ENCODE measurements at regions not wholly inside any gene's neighbourhood (a gene's known extent, or its start where the extent isn't known, plus 50 kb on each side); places are given as distances from the start of the nearest gene placed in this dataset.

- ATAC-seq: no peak
Observed at GRCh38 chr6:227074-227782, 65.1 kb upstream of the DUSP22 start.

DNA sequence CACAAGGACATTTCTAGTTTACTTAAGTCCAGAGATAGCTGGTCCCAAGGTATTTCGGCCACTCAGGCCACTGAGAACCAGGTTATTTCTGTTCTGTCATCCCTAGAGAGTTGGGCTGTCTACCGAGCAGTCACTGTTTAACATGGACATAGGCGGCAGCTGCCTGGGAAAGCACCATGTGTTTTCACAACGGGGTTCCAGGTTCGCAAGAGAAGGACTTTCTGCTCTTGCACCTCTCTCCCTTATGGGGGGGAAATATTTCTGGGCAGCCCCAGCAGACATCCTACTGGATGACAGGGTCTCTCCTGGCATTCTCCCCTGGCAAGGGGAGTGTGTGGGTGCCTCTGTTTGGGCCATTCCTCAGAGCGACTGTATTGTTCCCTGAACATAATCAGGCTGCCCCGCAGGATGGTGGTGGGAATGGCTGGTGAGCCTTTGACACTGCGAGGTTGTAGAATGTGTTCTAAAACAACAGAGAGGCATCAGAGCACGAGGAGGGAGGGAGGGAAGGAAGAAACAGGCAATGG is 64.4 kb upstream of the DUSP22 start:
- no peak for ATAC-seq

GRCh38 chr6:228881-229651 is 63.2 kb upstream of the DUSP22 start:
- ATAC-seq: no peak

GRCh38 chr6:231779-232178 is 60.5 kb upstream of the DUSP22 start:
- ATAC-seq: no peak

DNA sequence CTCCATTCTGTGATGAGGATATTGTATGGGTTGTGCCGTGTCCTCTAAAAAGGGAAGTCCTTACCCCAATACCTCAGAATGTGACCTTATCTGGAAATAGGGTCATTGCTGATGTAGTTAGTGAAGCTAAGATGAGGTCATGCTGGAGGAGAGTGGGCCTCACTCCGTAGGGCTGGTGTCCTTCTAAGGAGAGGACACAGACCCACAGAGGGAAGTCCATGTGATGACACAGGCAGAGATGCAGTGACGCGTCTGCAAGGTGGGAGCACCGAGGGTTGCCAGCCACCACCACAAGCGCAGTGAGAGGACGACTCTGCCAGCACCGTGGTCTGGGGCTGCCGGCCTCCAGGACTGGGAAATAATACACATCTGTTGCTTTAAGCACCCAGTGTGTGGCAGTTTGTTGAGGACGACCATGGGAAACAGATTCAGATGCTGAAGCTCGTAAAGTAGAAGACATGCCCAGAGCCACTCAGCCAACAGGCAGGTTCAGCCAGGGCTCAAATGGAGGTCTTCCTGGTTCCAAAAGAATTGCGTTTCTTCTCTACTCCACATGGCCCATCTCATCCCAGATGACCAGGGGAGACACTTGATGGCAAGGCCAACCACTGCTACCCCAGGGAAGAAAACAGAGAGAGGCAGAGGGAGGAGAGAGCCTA is 59.2 kb upstream of the DUSP22 start:
- ATAC-seq: no peak

DNA sequence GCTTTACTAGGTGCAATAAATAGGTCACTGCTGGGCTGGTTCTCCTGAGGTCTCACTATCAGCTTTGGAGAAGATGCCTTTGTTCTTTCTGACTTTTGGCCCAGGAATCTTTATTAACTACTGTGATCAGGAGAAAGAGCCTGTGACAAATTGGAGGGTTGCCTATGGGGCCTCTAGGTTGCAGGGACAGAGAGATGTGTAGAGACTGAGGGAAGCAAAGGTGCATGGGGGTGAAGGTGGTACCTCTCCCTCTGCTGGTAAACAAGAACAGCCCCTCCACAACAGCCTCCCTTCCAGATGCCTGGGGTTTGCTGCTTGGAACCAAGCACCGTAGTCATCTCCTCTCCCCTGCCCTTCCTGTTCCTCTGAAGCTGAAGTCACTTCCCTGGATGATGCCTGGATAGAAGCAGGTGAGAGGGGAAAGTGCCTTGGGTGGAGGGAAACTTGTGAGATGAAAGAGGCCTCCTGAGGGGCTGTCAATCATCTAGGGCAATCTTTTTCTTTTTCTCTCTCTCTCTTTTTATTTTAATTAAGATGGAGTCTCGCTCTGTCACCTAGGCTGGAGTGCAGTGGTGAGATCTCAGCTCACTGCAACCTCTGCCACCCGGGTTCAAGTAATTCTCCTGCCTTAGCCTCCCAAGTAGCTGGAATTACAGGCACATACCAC is 57.4 kb upstream of the DUSP22 start:
- no peak for ATAC-seq

DNA sequence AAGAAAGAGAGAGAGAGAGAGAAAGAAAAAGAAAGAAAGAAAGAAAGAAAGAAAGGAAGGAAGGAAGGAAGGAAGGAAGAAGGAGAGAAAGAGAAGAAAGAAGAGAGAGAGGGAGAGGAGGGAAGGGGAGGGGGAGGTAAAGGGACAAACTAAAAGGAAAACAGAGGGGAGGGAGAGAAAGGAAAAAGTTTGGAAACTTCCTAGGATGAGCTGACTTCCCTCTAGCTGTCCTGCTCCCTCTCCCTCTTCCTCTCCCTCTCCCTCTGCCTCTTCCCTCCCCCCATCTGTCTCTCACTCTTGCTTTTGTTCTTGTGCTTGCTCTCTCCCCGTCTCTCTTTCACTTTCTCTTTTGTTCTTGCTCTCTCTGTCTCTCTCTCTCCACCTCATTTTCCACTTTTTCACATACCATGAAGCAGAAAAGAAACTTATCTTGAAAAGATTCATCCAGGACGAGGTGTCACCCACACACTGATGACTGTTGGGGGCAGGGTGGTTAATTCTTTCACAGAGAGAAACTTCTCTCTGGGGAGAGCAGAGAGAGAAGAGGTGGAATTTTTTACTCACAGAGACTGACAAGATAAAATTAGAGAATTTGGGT is 56.4 kb upstream of the DUSP22 start:
- peak; percentile 51 for ATAC-seq

- ATAC-seq: no peak
Observed at GRCh38 chr6:236519-236918, 55.8 kb upstream of the DUSP22 start.

- ATAC-seq: no peak
Observed at GRCh38 chr6:240151-240550, 52.1 kb upstream of the DUSP22 start.

DNA sequence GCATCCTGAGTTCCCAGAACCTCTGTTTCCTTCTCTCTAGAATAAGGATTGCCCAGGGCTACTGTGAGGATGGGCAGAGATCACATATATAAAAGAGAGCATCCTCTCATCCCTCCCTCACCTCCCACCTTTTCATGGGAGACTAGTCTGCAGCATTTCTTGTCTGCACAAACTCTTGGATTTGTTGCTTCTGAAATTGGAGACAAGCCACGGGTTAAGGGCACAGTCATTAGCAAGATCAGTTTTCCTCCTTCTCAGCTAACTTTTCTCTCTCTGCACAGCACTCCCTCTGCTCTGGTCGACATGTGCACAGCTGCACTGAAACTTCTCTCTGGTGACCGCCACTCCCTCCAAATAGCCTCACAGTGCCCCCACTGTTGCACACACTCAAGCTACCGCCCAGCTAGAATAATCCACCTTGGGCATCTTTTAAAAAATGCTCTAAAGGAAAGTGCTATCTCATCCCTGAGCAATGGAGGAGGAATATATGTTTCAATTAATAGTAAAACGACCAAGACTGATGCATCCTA is 50.9 kb upstream of the DUSP22 start:
- no peak for ATAC-seq
